Subcutaneous abdominal adipose tissue (tissue), 5 donors: ENCODE measurements at regions not wholly inside any gene's neighbourhood (a gene's known extent, or its start where the extent isn't known, plus 50 kb on each side); places are given as distances from the start of the nearest gene placed in this dataset.

ENCODE experiments used
- H3K27ac ChIP-seq: one replicate; pipeline ENCODE4 v1.7.0; 2013; ENCODE audit warnings: low read depth, mild to moderate bottlenecking, inconsistent platforms, low read length, moderate library complexity
- H3K27me3 ChIP-seq, 5 donors: one replicate each; pipeline ENCODE4 v1.7.0; 2013; ENCODE audit warnings: low read length in 5 of 5, inconsistent platforms in 1 of 5; ENCODE audit not compliant: control insufficient read depth in 5 of 5, insufficient read depth in 4 of 5
- H3K36me3 ChIP-seq, 5 donors: one replicate each; pipeline ENCODE4 v1.7.0; 2013; ENCODE audit warnings: low read length in 5 of 5; ENCODE audit not compliant: control insufficient read depth in 5 of 5, insufficient read depth in 5 of 5
- H3K4me1 ChIP-seq, 5 donors: one replicate each; pipeline ENCODE4 v1.7.0; 2013; ENCODE audit warnings: low read length in 5 of 5, mild to moderate bottlenecking in 3 of 5, moderate library complexity in 1 of 5; ENCODE audit not compliant: control insufficient read depth in 5 of 5, insufficient read depth in 5 of 5
- H3K4me3 ChIP-seq, 5 donors: one replicate each; pipeline ENCODE4 v1.7.0; 2013; ENCODE audit warnings: low read length in 5 of 5, low read depth in 1 of 5
- H3K9ac ChIP-seq, 5 donors: one replicate each; pipeline ENCODE4 v1.7.0; 2013; ENCODE audit warnings: low read length in 5 of 5, mild to moderate bottlenecking in 4 of 5, moderate library complexity in 3 of 5
- H3K9me3 ChIP-seq, 5 donors: one replicate each; pipeline ENCODE4 v1.7.0; 2013; ENCODE audit warnings: low read length in 5 of 5; ENCODE audit not compliant: control insufficient read depth in 5 of 5
- donor health status: healthy.
- donor health status: healthy.
- donor health status: healthy.
- donor health status: healthy.
- donor health status: healthy.

DNA sequence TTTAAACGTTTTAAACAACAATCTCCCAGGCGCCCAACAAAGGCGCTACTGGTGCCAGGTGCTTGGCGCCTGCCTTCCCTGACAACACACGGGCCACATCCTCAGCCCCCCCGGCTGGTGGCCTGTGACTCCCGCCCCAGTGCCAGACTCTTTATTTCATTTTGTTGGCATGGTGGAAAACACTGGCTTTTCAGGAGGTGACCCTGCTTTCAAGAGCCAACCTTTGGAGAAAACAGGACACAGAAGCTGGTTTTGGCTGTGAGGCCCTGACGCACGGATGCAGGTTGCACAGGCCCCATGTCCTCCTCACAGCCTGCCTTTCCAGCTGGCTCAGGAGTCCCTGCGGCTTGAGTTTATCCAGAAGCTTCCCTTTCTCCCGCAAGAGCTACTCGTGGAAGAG, 100.0 kb downstream of the METRNL start:
- Histone ChIP-seq H3K9me3 (no peaks in the 10 kb centered on the region), H3K27ac (no peak overlapping the region)

GRCh38 chr17:83179811-83180210, 100.4 kb downstream of the METRNL start:
- Histone ChIP-seq H3K27me3 (no peaks in the 10 kb centered on the region), H3K9ac (no peak overlapping the region), H3K36me3 (no peaks in the 10 kb centered on the region), H3K4me3 (no peak overlapping the region), H3K9me3 (no peaks in the 10 kb centered on the region), H3K27ac (no peak overlapping the region), H3K4me1 (peaks cover 0 to 42% (median 29%) of the 10 kb centered on the region in 5 donors)

More for the DNA sequence above, 100.0 kb downstream of the METRNL start:
- no peaks in the 10 kb centered on the region for H3K27me3 ChIP-seq
- no peaks in the 10 kb centered on the region for H3K36me3 ChIP-seq
- H3K9ac ChIP-seq = no peak overlapping the region
- H3K4me3 ChIP-seq = no peak overlapping the region
- H3K4me1 ChIP-seq = peaks cover 3 to 44% (median 32%) of the 10 kb centered on the region in 5 donors

DNA sequence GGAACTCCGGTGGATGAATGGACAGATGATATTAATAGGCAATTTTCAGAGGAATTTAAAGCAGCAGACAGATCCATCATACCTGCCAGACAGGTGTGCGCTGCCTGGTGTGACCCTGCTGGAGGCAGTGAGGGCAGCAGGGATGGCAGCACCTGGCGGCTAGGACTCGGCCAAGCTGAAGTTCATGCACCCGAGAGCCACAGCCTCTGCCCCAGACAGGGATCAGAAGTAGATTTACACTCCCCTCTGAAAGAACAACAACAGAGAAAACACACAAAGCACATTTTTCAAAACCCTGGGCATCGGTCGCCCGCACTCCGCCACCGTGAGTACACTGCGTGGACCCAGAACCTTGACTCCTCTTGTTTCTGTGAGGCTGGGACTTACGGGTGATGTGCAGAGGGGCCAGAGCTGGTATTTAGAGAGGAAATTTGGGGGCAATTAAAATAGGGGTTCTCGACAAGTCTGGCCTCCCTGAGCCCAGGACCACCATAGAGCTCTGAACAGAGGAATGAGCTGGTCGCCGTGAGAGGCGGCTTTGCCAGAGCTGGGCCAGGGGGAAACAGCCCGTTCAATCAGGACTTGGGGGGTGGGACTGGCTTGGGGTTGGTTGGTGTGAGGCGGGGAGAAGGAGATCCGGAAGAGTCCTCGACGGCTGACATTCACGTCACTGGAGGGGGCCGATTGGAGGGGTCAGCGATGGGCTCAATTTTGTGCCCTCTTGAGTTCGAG, 101.0 kb downstream of the METRNL start:
- Histone ChIP-seq H3K27me3 (no peaks in the 10 kb centered on the region), H3K9ac (no peak overlapping the region), H3K9me3 (no peaks in the 10 kb centered on the region), H3K4me1 (peaks cover 0 to 37% (median 24%) of the 10 kb centered on the region in 5 donors), H3K4me3 (no peak overlapping the region), H3K36me3 (no peaks in the 10 kb centered on the region), H3K27ac (no peak overlapping the region)

DNA sequence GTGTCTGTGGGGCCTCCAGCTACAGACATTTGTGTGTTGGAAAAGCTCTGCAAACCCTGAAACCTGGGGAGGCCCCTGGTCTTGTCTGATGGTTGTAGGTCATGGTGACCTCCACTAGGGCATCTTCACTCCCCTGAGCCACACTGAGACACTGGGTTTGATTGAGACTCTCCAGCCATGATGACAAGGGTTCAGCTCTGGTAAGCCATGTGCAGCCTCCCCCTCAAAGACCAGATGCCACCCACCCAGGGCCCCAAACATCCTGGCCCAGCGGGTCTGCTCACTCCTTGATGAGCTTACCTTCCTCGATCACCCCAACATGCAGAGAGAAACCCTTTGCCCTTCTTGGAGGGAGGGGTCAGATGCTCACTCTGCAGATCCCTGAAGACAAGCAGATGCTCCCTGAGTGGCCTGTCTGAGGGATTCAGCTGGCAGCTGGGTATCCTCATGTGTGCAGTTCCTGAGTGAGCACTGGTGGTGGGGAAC, 101.6 kb downstream of the METRNL start:
- peaks cover 0 to 37% (median 22%) of the 10 kb centered on the region in 5 donors for H3K4me1 ChIP-seq
- H3K9ac ChIP-seq = no peak overlapping the region
- no peak overlapping the region for H3K27ac ChIP-seq
- no peaks in the 10 kb centered on the region for H3K36me3 ChIP-seq
- no peak overlapping the region for H3K4me3 ChIP-seq
- no peaks in the 10 kb centered on the region for H3K27me3 ChIP-seq
- H3K9me3 ChIP-seq = no peaks in the 10 kb centered on the region

DNA sequence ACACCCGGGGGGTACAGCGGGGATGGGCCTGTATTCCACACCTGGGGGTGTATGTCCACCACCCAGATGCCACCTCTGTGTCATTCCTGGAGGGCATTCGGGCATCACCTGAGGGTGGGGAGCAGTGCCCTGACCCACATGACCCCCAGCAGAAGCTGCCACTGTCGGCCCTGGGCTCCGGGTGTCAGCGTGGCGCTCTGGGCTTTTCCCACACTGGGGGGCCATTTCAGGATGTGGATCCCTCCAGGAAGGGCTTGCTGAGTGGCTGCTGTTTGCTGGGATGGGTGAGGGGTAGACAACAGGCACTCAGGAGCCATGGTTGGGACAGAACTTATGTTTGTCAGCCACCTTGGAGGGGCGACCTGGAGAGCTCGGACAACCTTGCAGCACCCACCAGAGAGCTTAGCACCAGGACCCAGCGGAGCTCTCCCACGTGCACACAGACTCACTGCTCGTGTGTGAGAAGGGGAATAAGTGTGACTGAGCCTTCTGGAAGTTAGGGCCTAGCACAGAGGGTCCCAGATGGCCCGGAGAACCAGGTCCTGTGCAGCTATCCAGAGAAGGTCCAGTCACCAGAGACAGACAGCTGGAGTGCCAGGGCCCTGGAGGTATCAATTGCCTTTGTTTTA, 102.7 kb downstream of the METRNL start:
- Histone ChIP-seq H3K4me1 (peaks cover 0 to 39% (median 22%) of the 10 kb centered on the region in 5 donors), H3K9me3 (no peaks in the 10 kb centered on the region), H3K4me3 (no peak overlapping the region), H3K27me3 (no peaks in the 10 kb centered on the region), H3K27ac (no peak overlapping the region), H3K36me3 (no peaks in the 10 kb centered on the region), H3K9ac (peak overlapping the region in 2 of 5 donors; percentile 6 to 10)

DNA sequence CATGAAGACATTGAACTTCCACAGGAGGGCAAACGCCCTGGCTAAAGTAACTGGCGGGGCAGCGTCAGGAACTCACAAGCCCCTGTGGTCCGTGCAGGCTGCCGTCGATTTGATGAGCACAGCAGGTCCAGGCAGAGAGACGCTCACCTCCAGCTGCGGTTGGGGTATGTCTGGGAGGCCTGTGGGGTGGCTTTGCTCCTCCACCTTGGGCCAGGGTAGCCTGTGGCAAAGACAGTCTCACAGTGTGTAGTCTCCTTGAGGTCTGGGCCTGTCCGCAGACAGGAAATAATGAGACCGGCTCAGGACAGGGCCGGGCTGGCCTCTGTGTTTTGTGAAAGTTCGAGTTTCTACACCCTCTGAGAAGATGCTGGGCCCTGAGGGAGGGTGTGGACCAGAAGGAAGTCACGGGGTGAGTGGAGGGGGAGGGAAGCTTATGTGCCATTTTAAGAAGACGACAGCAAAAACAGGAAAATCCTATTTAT, 103.3 kb downstream of the METRNL start:
- H3K4me1 ChIP-seq = peaks cover 0 to 39% (median 22%) of the 10 kb centered on the region in 5 donors
- H3K9ac ChIP-seq = no peak overlapping the region
- H3K4me3 ChIP-seq = no peak overlapping the region
- H3K27me3 ChIP-seq = no peaks in the 10 kb centered on the region
- H3K27ac ChIP-seq = peak overlapping the region; percentile 52
- peaks cover 0 to under 1% (median 0%) of the 10 kb centered on the region in 5 donors for H3K9me3 ChIP-seq
- H3K36me3 ChIP-seq = no peaks in the 10 kb centered on the region

DNA sequence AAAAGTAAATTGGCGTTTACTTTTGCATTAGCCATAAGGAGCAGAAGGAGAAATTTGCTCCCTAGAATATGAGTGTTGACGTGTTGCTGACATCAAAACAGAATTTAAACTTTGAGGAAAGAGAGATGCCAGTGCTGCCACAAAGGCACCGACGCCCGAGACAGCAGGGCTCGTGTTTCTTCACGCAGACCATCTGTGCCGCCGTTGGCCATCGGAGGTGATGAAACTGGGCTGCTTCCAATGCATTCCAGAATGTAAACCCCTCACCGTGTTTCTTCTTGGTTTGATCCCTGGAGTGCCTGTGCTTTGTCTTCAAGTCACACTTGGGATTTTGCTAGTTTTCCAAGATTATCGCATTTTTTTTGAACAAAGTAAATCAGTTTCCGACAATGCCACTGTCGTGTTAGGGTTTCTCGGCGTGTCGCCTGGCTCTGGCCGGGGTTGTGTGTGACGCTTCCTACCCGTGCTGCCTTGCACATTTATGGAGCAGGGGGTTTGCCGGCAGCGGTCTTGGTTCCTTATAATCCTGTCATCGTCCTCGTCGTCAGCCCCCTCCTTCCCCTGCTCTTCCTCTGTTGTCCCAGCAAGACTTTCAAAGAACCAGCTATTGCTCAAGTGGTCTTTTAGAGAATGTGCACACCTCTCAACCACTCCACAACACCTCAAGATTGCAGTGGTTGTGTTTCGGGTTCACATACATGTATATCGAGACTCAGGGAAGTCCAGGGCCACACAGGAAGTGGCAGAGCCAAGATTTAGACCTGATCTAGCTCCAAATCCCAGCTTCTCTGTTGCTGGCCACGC, 103.9 kb downstream of the METRNL start:
- peaks cover 0 to 7% (median 4%) of the 10 kb centered on the region in 5 donors for H3K9me3 ChIP-seq
- H3K4me3 ChIP-seq = no peak overlapping the region
- H3K4me1 ChIP-seq = peaks cover 0 to 39% (median 22%) of the 10 kb centered on the region in 5 donors
- H3K27ac ChIP-seq = peak overlapping the region; percentile 52
- no peak overlapping the region for H3K9ac ChIP-seq
- no peaks in the 10 kb centered on the region for H3K36me3 ChIP-seq
- H3K27me3 ChIP-seq = no peaks in the 10 kb centered on the region

DNA sequence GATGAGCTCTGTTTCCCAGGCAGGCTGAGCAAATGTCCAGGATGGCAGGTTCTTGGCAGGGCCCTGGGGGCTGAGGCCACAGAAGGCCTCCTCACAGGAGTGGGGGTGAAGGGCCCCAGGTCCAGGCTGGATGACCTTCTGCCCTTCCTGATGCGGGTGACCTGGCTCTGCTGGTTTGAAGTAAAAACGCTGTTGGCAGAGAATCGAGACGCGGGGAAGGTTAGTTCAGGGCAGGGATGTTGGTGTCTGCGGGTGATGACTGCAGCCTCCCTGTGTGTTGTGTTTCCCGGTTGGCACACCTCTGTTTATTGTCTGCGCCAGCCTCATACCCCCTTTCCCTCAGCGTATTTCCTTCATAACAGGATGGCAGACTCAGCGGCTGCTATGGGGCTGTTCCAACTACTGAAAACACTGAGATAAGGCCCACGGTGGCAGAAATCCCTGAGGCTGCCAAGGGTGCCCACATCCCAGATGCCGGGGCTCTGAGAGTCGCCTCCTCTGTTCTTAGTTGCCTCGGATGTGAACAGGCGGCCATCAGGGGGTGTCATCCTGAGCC, 104.6 kb downstream of the METRNL start:
- H3K4me3 ChIP-seq = no peak overlapping the region
- H3K27ac ChIP-seq = no peak overlapping the region
- H3K27me3 ChIP-seq = no peaks in the 10 kb centered on the region
- H3K4me1 ChIP-seq = peaks cover 0 to 33% (median 22%) of the 10 kb centered on the region in 5 donors
- peaks cover 0 to 8% (median 5%) of the 10 kb centered on the region in 5 donors for H3K9me3 ChIP-seq
- no peaks in the 10 kb centered on the region for H3K36me3 ChIP-seq
- H3K9ac ChIP-seq = peak overlapping the region in 1 of 5 donors; percentile 20

DNA sequence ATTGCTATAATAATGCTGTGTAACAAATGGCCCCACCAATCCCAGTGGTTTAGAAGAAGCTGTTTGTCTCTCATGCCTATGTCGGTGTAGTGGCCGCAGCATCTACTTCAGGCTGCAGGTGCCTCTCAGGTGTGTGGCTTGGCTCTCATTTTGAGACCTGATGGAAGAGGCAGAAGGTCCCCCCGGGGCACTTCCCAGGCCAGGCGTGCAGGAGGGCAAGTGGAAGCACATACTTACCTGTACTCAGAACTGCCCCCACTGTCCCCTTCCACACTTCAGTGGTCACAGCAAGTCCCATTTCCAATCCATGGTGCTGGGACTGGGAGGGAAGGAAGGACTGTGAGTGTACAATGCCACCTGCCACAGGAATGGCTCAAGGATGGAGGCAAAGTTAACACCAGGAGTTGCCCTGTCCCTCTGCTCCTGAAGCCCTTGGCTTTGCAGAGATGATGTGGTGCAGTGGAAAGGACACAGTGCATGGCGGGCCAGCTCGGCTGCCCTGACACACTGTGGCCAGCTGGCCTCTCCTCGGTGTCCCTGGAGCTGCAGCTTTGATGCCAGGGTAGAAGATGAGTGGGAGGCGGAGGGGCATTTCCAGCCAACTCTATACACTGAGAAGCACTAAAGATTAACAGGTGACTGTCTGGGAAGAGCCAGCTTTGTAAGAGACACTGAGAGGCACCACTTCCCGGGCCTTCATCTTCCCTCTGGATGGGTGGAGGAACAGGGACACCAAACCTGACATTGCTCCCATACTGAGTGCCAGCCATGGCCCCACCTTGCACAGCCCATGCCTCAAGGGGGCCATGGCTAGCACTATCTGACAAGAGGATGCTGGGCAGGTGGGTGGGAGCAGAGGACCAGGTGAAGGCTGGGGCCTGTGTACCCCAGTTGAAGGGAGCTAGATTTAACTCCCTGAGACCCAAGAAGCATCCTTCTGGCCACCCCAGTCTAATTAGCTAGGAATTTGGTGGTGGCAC, 105.9 kb downstream of the METRNL start:
- Histone ChIP-seq H3K27ac (no peak overlapping the region), H3K4me1 (peaks cover 0 to 37% (median 33%) of the 10 kb centered on the region in 5 donors), H3K27me3 (peaks cover 0 to 3% (median 0%) of the 10 kb centered on the region in 5 donors), H3K9ac (no peak overlapping the region), H3K36me3 (no peaks in the 10 kb centered on the region), H3K9me3 (peaks cover 0 to 8% (median 5%) of the 10 kb centered on the region in 5 donors), H3K4me3 (no peak overlapping the region)
